MG63 (cell line): ENCODE measurements at regions not wholly inside any gene's neighbourhood (a gene's known extent, or its start where the extent isn't known, plus 50 kb on each side); places are given as distances from the start of the nearest gene placed in this dataset.
"Not testable (repeated sequence)": the region's sequence is repeated elsewhere in the genome, so short reads cannot be mapped to it uniquely, and the experiment has no call there.

Experiments used
- DNase-seq: peaks from one replicate; pipeline ENCODE4 v3.0.0-alpha.2; 2020
- H3K27me3 ChIP-seq: fragments of 250-450 bp; sonication (Bioruptor Pico); 2 replicates; pipeline ENCODE4 v1.5.1; 2020; ENCODE audit warnings: mild to moderate bottlenecking, moderate library complexity
- H3K36me3 ChIP-seq: fragments of 250-450 bp; sonication (Bioruptor Pico); 2 replicates; pipeline ENCODE4 v1.5.1; 2020; ENCODE audit warnings: mild to moderate bottlenecking, moderate library complexity
- H3K4me3 ChIP-seq: fragments of 250-450 bp; sonication (Bioruptor Pico); 2 replicates; pipeline ENCODE4 v1.5.1; 2020; ENCODE audit warnings: mild to moderate bottlenecking, moderate library complexity
- H3K9me3 ChIP-seq: fragments of 250-450 bp; sonication (Bioruptor Pico); 2 replicates; pipeline ENCODE4 v1.5.1; 2020; ENCODE audit warnings: mild to moderate bottlenecking, moderate library complexity

DNA sequence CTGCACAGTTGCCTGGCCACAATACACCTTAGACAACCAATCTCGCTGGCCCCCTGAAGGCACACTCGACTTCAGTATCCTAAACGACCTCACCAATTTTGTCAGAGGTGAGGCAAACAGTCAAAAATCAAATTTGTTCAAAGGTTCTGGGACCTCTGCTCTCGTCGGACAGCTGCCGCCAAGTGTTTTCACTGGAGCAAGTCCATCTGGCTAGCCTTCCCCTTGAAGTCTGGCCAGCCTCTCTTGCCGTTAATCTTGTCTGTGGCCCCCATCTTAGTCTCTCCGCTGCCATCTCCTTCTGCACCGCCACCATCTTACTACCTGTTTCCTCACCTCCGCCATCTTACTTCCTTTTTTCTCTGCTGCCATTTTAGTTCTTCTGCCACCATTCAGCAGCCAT lies 269.4 kb downstream of the CDY2B start:
- DNase-seq, H3K9me3 ChIP-seq, H3K27me3 ChIP-seq, H3K4me3 ChIP-seq, H3K36me3 ChIP-seq: not testable (repeated sequence)

DNA sequence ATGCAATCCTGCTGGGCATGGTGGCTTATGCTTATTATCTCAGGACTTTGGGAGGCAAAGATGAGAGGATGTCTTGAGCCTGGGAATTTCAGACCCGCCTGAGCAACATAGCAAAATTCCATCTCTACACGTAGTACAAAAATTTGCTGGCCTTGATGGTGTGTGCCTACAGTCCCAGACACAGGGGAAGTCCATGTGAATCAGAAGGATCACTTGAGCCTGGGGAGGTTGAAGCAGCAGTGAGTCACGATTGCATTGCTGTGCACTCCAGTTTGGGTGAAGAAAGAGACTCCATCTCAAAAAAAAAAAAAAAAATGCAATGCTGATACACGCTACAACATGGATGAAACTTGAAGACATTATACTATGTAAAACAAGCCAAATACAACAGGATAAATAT lies 272.9 kb downstream of the CDY2B start:
- H3K4me3 ChIP-seq, DNase-seq, H3K9me3 ChIP-seq, H3K36me3 ChIP-seq, H3K27me3 ChIP-seq: not testable (repeated sequence)

DNA sequence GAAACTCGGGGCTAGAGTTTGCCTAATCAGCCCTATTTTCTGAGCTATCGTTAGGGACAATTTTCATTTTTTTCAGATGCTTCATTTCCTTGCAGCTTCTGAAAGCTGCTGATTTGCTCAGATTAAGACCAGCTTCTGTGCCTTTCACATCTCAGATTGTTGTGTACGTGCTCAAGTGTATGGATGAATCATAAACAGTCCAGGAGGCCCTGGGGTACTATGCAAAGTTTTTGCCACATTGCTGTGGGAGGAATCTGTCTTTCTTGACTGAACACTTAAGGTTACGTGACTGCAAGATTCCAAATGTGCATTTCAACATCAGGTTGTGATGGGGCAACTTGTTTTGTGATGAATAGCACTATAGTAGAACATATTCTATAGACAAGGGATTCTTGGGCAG lies 280.8 kb downstream of the CDY2B start:
- DNase-seq, H3K9me3 ChIP-seq, H3K27me3 ChIP-seq, H3K36me3 ChIP-seq, H3K4me3 ChIP-seq: not testable (repeated sequence)

DNA sequence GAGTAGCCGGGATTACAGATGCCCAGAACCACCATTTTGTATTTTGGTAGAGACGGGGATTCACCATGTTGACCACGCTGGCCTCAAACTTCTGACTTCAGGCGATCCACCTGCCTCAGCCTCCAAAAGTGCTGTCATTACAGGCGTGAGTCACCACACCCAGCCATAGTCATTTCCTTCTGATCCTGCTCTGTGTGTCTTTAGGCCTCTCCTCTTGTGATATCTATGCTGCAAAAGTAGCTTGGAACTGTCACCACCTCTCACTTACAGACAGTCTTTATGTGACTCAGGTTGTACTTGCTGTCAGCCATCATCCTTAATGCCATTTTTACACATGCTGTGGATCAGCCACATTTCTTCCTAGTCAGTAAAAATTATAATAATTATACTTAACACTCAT lies 286.3 kb downstream of the CDY2B start:
- not testable (repeated sequence) for H3K9me3 ChIP-seq, H3K27me3 ChIP-seq, H3K36me3 ChIP-seq, DNase-seq, H3K4me3 ChIP-seq

DNA sequence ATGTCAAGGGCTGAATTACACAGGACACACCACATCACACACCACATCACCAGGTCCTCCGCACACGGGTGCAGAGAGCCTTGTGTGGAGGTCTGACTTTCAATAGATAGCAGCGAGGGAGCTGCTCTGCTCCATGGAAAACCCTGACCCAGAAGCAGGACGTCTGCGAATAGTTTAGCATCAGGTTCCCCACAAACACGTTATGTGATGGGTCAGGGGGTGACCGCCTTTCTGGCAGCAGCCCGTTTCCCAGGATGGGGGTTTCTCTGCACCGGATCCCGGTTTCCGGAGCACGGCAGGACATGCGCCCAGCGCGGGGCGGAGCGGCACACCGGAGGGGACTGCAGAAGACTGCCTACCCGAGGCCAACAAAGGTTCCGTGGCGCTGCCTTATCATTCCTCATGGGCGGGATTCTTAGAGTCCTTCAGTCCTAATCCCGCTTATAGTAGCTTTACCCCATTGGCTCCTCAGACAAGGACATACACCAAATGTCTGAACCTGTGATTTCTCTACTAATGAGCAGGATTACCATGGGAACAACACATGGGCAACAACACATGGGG lies 300.0 kb downstream of the CDY2B start:
- not testable (repeated sequence) for DNase-seq, H3K4me3 ChIP-seq, H3K36me3 ChIP-seq, H3K9me3 ChIP-seq, H3K27me3 ChIP-seq

DNA sequence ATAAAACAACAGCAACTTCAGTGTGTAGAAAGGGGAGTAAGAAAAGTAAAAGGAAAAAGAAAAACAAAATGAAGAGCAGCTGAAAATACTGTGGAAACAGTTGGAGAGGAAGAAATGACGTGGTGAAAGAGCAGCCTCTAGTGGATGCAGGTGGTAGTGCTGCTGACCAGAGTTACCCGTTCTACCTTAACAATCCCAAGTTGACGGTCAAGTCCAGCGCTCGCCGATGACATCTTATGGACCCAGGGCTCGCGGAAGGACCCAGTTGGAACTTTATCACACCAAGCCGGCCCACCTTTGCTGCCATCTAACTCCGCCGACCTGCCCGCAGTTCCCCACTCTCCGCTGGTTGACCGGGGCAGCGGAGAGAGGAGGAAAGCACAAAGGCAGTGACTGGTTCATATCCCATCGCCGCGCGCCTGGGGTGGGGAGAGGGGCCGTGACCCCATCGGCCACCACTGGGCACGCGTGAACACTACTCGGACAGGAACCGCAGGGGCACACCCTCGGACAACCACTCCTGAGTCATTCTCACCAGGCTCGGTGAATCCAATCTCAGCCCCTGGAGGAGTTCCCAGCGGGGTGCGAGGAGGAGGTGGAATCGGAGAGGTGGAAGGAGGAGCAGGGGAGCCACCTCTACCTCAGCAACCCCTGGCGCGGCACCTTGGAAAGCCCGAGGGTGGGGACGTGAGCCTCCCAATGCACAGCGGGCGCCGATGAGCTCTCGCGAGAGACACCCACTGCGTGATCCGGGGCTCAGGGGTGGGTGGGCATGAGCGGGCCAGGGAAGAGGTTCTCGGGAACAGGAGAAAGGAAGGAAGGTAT lies 300.7 kb downstream of the CDY2B start:
- DNase-seq = peak; percentile 20
- H3K36me3 ChIP-seq, H3K27me3 ChIP-seq, H3K4me3 ChIP-seq, H3K9me3 ChIP-seq: not testable (repeated sequence)

DNA sequence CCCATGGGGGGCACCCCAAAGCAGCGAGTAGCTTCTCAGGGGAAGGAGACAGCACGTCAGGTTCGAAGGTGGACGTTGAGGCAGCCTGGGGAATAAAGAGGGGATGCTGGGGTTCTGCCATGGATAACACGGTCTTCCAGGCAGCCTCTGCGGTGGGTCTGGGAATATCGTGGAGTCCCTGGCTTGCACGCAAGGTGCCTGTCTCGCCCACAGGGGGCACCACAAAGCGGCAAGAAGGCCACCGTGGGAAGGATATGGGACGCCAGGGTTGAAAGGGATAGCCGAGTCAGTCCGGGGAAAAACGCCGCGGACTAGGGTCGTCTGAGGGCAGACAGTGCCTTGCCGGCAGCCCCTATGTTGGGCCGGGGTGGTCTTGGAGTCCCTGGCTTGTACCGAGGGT lies 316.9 kb downstream of the CDY2B start:
- H3K4me3 ChIP-seq, H3K9me3 ChIP-seq, H3K27me3 ChIP-seq, DNase-seq, H3K36me3 ChIP-seq: not testable (repeated sequence)
